Prostate gland (tissue), 2 donors: ENCODE measurements at regions not wholly inside any gene's neighbourhood (a gene's known extent, or its start where the extent isn't known, plus 50 kb on each side); places are given as distances from the start of the nearest gene placed in this dataset.

Experiments
- POLR2A ChIP-seq: fragments of 450-650 bp; IDR thresholded peaks from one replicate; pipeline ENCODE4 v1.6.1; 2016; ENCODE audit warnings: antibody characterized with exemption, mild to moderate bottlenecking
- TF ChIP-seq, protein P1 (sequence below), 4 experiments: fragments of 200-600 bp in 2 of 4; fragments of 450-650 bp in 2 of 4; sonication (generic) in 2 of 4; IDR thresholded peaks; 1 replicate in 3 of 4; 2 replicates in 1 of 4; pipeline ENCODE4 v1.5.1; 2016 to 2019; ENCODE audit warnings: antibody characterized with exemption in 4 of 4, mild to moderate bottlenecking in 2 of 4, moderate library complexity in 2 of 4

DNA sequence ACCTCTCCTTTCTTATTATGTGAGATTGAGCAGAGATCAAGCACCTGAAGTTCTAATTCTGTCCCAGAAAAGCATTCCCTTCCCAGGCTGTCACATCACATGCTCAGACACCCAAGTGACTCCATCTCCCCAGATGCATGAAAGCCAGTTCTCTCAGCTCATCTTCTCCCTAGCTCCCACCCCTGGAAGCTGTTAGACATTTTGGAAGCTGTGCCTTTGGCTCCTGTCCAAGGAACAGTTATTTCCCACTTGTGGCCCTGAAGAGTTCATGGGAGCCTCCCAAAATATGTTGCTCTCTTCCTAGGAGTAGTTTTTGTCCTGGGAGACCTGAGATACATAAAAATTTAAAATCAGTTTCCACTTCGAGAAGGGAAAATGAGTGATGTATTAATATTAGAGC lies 161.4 kb upstream of the GAS1 start:
- no peak for TF ChIP-seq POLR2A
- TF ChIP-seq, protein P1, sequence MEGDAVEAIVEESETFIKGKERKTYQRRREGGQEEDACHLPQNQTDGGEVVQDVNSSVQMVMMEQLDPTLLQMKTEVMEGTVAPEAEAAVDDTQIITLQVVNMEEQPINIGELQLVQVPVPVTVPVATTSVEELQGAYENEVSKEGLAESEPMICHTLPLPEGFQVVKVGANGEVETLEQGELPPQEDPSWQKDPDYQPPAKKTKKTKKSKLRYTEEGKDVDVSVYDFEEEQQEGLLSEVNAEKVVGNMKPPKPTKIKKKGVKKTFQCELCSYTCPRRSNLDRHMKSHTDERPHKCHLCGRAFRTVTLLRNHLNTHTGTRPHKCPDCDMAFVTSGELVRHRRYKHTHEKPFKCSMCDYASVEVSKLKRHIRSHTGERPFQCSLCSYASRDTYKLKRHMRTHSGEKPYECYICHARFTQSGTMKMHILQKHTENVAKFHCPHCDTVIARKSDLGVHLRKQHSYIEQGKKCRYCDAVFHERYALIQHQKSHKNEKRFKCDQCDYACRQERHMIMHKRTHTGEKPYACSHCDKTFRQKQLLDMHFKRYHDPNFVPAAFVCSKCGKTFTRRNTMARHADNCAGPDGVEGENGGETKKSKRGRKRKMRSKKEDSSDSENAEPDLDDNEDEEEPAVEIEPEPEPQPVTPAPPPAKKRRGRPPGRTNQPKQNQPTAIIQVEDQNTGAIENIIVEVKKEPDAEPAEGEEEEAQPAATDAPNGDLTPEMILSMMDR (IDR thresholded peaks at IDR 0.05) = no peak
